ENCODE measurements at regions not wholly inside any gene's neighbourhood (a gene's known extent, or its start where the extent isn't known, plus 50 kb on each side); places are given as distances from the start of the nearest gene placed in this dataset.
"Not testable (repeated sequence)": the region's sequence is repeated elsewhere in the genome, so short reads cannot be mapped to it uniquely, and the experiment has no call there.

DNA sequence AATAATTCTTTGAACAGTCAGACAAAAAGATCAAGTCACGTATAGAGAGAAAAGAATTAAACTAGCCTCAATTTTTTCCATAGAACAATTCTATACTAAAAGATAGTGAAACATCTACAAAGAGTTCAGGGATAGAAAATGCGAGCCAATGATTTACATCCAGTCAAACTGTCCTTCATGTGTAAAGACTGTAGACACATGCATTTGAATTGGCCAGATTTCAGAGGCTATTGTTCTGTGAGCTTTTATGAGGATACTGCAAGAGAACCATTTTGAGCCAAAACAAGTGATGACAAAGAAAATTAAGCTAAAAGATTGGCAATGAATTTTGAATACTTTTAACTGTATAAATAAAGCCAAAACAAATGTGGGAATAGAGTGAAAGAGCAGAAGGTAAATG is 1230.3 kb downstream of the RPA4 start:
- no peak overlapping the region for H3K4me3 ChIP-seq (ENCODE audit: insufficient read depth, low read depth, low read length)
- no peaks in the 10 kb centered on the region for H3K27me3 ChIP-seq (ENCODE audit: control insufficient read depth, insufficient read depth, low read length)
- DNase-seq = no peak
- H3K36me3 ChIP-seq (replicated peaks; ENCODE audit: control insufficient read depth, insufficient read depth, low read length) = no peaks in the 10 kb centered on the region

DNA sequence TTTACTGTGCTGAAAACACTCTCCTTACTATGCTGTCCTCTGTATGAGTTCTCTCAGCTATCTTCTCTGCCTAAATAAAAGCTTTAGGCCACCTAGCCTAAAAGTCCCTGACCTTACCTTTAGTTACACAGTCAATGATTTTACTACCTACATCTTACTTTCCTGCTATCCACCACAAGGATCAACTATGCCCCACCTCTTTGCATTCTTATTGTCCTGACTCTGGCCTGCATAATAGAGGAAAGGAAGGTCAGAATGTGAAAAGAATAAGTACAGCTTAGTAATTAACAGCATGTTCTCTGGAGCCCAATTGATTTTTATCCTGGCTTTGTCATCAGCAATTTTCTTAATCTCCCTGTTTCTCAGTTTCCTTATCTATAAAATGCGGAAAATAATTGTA is 1257.8 kb downstream of the RPA4 start:
- DNase-seq = peak; percentile 0
- Histone ChIP-seq H3K36me3 (replicated peaks; ENCODE audit: control insufficient read depth, insufficient read depth, low read length) (no peaks in the 10 kb centered on the region), H3K4me3 (ENCODE audit: insufficient read depth, low read depth, low read length) (no peak overlapping the region), H3K27me3 (ENCODE audit: control insufficient read depth, insufficient read depth, low read length) (no peaks in the 10 kb centered on the region)

DNA sequence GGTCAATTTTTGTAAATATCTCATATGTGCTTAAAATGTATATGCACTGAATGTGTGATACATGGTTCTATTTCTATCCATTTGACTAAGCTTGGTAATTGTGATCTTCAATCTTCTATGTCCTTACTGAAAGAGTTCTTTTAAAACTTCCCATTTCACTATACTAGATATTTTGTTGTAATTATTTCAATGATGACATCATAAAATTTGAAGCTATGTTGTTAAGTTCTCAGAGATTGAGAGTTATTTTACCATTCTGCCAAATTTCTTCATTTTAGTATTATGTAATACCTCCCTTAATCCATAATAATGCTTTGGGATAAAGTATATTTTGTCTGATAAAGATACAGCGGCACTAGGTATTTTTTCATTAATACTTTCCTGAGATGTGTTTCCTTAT is 1307.3 kb downstream of the RPA4 start:
- Histone ChIP-seq H3K4me3 (ENCODE audit: insufficient read depth, low read depth, low read length) (no peak overlapping the region), H3K27me3 (ENCODE audit: control insufficient read depth, insufficient read depth, low read length) (no peaks in the 10 kb centered on the region), H3K36me3 (replicated peaks; ENCODE audit: control insufficient read depth, insufficient read depth, low read length) (no peaks in the 10 kb centered on the region)
- DNase-seq = no peak

DNA sequence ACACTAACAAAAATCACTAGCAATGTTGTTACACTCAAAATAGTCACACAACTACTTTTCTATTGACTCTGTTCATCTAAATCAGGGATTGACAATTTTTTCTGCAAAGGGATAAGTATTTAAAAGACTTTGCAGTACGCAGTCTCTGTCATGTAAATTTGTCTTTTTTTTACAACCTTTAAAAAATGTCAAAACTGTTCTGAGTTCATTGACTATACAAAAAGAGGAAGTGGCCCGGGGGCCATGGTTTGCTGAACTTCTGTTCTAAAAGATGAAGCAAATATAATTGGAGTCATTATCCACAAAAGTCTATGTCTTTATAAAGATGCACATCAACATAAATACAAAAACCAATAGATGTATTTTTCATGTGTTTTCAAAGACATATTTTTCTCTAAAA is 1310.3 kb downstream of the RPA4 start:
- DNase-seq = no peak
- Histone ChIP-seq H3K4me3 (ENCODE audit: insufficient read depth, low read depth, low read length) (no peak overlapping the region), H3K27me3 (ENCODE audit: control insufficient read depth, insufficient read depth, low read length) (no peaks in the 10 kb centered on the region), H3K36me3 (replicated peaks; ENCODE audit: control insufficient read depth, insufficient read depth, low read length) (no peaks in the 10 kb centered on the region)

DNA sequence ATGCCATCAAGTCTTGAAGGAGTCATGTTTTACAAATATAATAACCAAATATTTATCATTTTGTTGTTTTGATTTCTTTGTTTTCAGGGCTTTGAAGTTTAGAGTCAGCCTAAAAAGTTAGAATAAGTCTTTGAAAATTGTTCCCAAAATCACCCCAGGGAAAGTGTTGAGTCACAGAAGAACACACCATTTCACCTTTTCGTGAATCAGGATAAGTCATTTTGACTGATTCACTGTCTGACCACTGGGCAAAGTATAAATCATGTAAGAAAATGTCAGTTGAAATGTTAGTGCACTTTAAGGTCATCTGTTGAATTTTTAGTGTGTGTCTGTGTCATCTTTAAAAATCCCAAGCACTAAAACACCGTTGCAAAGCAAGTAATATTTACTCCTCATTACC is 1320.1 kb downstream of the RPA4 start:
- Histone ChIP-seq H3K27me3 (ENCODE audit: control insufficient read depth, insufficient read depth, low read length) (no peaks in the 10 kb centered on the region), H3K36me3 (replicated peaks; ENCODE audit: control insufficient read depth, insufficient read depth, low read length) (no peaks in the 10 kb centered on the region), H3K4me3 (ENCODE audit: insufficient read depth, low read depth, low read length) (no peak overlapping the region)
- no peak for DNase-seq

DNA sequence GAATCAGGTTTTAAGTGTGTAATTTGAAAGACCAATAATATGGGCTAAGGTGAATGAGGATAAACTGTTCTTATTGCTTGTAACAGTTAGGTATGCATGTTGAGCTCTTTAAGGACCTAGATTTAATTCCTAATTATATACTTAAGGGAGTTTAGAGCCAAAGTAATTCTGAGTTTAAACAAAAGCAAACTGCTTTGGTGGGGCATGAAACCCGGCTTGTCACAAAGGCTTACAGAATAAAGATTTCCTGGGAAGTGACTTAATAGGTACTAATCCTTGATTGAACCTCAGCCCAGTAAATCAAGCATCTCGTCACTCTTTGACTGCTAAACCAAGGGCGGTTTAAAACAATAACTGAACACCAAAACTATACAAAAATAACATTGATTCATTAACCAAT is 1324.2 kb downstream of the RPA4 start:
- no peak for DNase-seq
- no peak overlapping the region for H3K4me3 ChIP-seq (ENCODE audit: insufficient read depth, low read depth, low read length)
- no peaks in the 10 kb centered on the region for H3K36me3 ChIP-seq (replicated peaks; ENCODE audit: control insufficient read depth, insufficient read depth, low read length)
- H3K27me3 ChIP-seq (ENCODE audit: control insufficient read depth, insufficient read depth, low read length) = no peaks in the 10 kb centered on the region

DNA sequence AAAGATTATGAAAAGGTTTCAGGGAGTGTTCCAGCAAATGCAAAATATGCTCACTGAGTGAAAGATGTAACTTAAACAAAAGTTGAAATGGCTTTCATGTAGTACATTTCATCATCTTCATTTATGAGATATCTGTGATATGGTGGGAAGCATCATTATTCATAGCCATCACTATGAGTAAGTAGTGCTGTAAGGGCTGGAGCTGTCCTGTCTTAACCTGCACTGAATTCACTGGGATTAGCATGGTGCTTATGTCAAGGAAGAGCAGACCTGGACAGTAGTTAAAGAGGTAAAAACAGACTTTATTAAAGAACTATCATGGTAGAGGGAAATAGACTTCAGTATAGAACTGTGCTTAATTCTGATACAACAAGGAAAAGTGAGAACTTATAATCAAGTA is 1347.3 kb downstream of the RPA4 start:
- no peak for DNase-seq
- H3K27me3 ChIP-seq (ENCODE audit: control insufficient read depth, insufficient read depth, low read length) = no peaks in the 10 kb centered on the region
- H3K36me3 ChIP-seq (replicated peaks; ENCODE audit: control insufficient read depth, insufficient read depth, low read length) = no peaks in the 10 kb centered on the region
- no peak overlapping the region for H3K4me3 ChIP-seq (ENCODE audit: insufficient read depth, low read depth, low read length)

DNA sequence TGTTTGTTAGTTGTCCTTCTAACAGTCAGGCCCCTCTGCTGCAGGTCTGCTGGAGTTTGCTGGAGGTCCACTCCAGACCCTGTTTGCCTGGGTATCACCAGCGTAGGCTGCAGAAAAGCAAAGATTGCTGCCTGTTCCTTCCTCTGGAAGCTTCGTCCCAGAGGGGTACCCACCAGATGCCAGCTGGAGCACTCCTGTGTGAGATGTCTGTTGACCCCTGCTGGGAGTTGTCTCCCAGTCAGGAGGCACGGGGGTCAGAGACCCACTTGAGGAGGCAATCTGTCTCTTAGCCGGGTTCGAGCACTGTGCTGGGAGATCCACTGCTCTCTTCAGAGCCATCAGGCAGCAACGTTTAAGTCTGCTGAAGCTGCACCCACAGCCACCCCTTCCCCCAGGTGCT is 1356.4 kb downstream of the RPA4 start:
- H3K4me3 ChIP-seq (ENCODE audit: insufficient read depth, low read depth, low read length); H3K36me3 ChIP-seq (replicated peaks; ENCODE audit: control insufficient read depth, insufficient read depth, low read length); H3K27me3 ChIP-seq (ENCODE audit: control insufficient read depth, insufficient read depth, low read length); DNase-seq: not testable (repeated sequence)

DNA sequence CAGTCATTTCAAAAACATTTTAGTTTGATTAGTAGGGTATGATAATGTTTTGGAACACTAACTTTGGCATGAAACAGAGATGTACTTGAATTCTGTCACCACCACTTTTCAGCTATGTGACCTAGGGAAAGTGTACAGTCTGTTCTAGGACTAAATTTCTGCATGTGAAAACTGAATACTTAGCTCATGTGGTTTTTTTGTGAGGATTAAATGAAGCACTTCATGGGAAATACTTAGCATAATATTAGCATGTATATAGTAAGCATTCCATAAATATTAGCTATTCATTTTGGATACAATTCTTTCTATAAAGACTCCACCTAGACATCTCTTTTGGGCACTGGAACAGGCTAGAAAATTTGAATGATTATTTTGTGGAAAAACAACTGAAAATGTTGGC is 1379.4 kb downstream of the RPA4 start:
- Histone ChIP-seq H3K27me3 (ENCODE audit: control insufficient read depth, insufficient read depth, low read length) (no peaks in the 10 kb centered on the region), H3K36me3 (replicated peaks; ENCODE audit: control insufficient read depth, insufficient read depth, low read length) (no peaks in the 10 kb centered on the region), H3K4me3 (ENCODE audit: insufficient read depth, low read depth, low read length) (no peak overlapping the region)
- no peak for DNase-seq

DNA sequence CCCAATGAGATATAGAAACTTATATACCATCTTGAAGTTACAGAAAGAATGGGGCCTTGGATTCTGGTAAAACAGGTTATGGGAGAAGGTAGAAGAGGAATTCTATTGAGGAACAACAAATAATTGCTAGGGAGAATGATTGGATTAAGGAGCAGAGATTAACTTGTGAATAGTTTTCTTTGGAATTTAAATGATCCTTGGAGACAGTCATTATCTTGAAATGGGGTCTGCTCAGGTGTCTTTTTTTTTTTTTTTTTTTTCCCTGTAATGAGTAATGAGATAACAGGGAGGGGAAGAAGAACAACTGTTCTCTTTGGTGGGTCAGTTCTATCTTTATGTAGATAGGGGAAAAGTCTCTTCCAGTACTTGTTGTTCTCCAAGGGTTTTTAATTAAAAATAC is 1406.0 kb downstream of the RPA4 start:
- no peak overlapping the region for H3K4me3 ChIP-seq (ENCODE audit: insufficient read depth, low read depth, low read length)
- H3K36me3 ChIP-seq (replicated peaks; ENCODE audit: control insufficient read depth, insufficient read depth, low read length) = no peaks in the 10 kb centered on the region
- no peaks in the 10 kb centered on the region for H3K27me3 ChIP-seq (ENCODE audit: control insufficient read depth, insufficient read depth, low read length)
- DNase-seq = no peak

DNA sequence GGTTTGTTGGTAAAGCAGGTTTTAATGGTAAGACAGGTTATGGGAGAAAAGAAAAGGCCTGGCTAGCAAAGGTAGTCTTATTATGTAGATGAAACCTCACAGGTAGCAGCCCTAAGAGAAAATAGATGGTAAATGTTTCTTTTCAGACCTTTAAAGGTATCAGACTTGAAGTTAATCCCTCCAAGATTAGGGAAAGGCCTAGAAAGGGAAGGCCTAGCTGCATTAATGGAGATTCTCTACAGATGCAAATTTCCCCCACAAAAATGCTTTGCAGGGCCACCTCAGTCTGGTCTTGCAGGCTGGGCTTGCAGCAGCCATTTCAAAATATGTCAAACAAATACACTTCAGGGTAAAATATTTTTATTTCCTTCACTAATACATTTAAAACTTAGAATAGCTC is 1410.6 kb downstream of the RPA4 start:
- Histone ChIP-seq H3K36me3 (replicated peaks; ENCODE audit: control insufficient read depth, insufficient read depth, low read length) (no peaks in the 10 kb centered on the region), H3K27me3 (ENCODE audit: control insufficient read depth, insufficient read depth, low read length) (no peaks in the 10 kb centered on the region), H3K4me3 (ENCODE audit: insufficient read depth, low read depth, low read length) (no peak overlapping the region)
- no peak for DNase-seq

DNA sequence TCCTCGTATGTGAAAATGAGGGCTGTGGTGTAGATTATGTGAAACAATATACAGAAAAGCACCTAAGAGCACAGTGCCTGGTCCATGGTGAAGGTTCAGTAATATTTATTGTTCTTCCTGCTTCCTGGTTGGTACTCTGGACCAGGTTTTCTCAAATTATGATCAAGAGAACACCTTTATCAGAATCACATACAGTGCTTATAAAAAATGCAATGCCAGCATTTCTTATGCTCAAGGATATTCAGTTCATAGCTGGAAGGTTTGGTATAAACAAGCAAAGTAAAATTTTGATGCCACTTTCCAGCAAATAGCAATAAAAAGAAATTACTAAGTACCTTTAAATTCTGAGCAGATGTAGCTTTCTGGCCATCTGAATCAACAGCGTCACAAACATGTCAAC is 1412.4 kb downstream of the RPA4 start:
- no peaks in the 10 kb centered on the region for H3K27me3 ChIP-seq (ENCODE audit: control insufficient read depth, insufficient read depth, low read length)
- no peaks in the 10 kb centered on the region for H3K36me3 ChIP-seq (replicated peaks; ENCODE audit: control insufficient read depth, insufficient read depth, low read length)
- H3K4me3 ChIP-seq (ENCODE audit: insufficient read depth, low read depth, low read length) = no peak overlapping the region
- DNase-seq = no peak

DNA sequence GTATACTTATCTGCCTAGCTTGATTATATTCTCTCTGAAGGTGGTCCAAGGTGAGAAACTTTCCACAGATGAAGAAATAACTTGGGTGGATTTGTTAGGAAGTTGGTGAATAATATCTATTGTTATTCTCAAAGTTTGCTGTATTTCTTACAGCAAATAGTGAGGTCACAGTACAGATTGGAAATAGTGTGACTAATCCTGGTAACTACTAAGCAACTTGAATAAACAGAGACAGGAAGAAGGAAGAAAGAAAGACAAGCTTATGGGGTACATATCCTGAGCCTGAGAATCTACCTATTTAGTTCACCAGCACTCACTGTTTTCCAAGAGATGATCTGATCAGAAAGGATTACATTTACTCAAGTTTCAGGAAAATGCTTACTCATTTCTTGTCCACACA is 1416.1 kb downstream of the RPA4 start:
- H3K27me3 ChIP-seq (ENCODE audit: control insufficient read depth, insufficient read depth, low read length) = no peaks in the 10 kb centered on the region
- DNase-seq = no peak
- no peak overlapping the region for H3K4me3 ChIP-seq (ENCODE audit: insufficient read depth, low read depth, low read length)
- no peaks in the 10 kb centered on the region for H3K36me3 ChIP-seq (replicated peaks; ENCODE audit: control insufficient read depth, insufficient read depth, low read length)

DNA sequence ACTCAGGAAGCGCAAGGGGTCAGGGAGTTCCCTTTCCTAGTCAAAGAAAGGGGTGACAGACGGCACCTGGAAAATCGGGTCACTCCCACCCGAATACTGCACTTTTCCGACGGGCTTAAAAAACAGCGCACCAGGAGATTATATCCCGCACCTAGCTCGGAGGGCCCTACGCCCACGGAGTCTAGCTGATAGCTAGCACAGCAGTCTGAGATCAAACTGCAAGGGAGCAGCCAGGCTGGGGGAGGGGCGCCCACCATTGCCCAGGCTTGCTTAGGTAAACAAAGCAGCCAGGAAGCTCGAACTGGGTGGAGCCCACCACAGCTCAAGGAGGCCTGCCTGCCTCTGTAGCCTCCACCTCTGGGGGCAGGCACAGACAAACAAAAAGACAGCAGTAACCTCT is 1416.8 kb downstream of the RPA4 start:
- not testable (repeated sequence) for H3K27me3 ChIP-seq (ENCODE audit: control insufficient read depth, insufficient read depth, low read length); H3K36me3 ChIP-seq (replicated peaks; ENCODE audit: control insufficient read depth, insufficient read depth, low read length); H3K4me3 ChIP-seq (ENCODE audit: insufficient read depth, low read depth, low read length); DNase-seq

DNA sequence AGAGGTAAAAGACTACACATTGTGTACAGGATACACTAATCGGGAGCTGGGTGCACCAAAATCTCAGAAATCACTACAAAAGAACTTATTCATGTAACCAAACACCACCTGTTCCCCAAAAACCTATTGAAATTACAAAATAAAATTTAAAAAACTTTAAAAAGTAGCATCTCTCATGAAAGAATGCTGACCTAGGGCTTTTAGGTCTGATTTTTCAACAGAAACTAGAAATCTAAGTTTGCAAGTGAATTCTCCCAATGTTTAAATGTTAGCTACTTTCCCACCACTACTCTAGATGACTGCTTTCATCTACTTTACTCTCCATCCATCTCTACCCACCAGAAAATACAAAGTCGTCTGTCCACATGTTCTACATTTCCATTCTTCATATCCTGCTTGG is 1447.7 kb downstream of the RPA4 start:
- no peak for DNase-seq
- Histone ChIP-seq H3K27me3 (ENCODE audit: control insufficient read depth, insufficient read depth, low read length) (no peaks in the 10 kb centered on the region), H3K4me3 (ENCODE audit: insufficient read depth, low read depth, low read length) (no peak overlapping the region), H3K36me3 (replicated peaks; ENCODE audit: control insufficient read depth, insufficient read depth, low read length) (no peaks in the 10 kb centered on the region)

DNA sequence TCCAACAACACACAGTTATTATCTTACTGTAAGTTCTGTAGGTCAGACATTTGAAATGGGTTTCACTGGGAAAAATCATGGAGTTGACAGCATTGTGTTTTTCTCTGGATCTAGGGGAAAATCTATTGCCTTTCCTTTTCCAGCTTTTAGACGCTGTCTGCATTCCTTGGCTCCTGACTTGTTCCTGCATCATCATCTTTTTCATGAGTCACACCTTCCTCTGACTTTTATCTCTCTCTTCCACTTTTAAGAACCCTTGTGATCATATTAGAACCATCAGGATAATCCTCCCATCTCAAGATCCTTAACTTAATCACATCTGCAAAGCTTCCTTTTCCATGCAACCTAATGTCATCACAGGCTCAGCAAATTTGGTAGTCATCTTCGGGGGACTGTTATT is 1454.8 kb downstream of the RPA4 start:
- no peaks in the 10 kb centered on the region for H3K27me3 ChIP-seq (ENCODE audit: control insufficient read depth, insufficient read depth, low read length)
- no peaks in the 10 kb centered on the region for H3K36me3 ChIP-seq (replicated peaks; ENCODE audit: control insufficient read depth, insufficient read depth, low read length)
- no peak for DNase-seq
- H3K4me3 ChIP-seq (ENCODE audit: insufficient read depth, low read depth, low read length) = no peak overlapping the region

All from H7 (cell line).